GM23338 (cell line): ENCODE measurements at regions not wholly inside any gene's neighbourhood (a gene's known extent, or its start where the extent isn't known, plus 50 kb on each side); places are given as distances from the start of the nearest gene placed in this dataset.

Experiments
- ATAC-seq: fragments of 200-7000 bp; cut with Tn5 transposase; 3 replicates; pipeline ENCODE4 v1.9.1; 2020
- DNase-seq: peaks from one replicate; pipeline ENCODE4 v3.0.0-alpha.2; 2015; ENCODE audit warnings: low spot score
- H2AFZ ChIP-seq: fragments of 200-600 bp; sonication (generic); 2 replicates; pipeline ENCODE4 v1.8.0; 2016; ENCODE audit warnings: antibody characterized with exemption, mild to moderate bottlenecking, moderate library complexity
- H3F3A ChIP-seq: fragments of 200-600 bp; sonication (generic); replicated peaks from 2 replicates; pipeline ENCODE4 v1.8.0; 2017; ENCODE audit warnings: antibody characterized with exemption, mixed run types, low read depth
- H3K27ac ChIP-seq: fragments of 200-600 bp; sonication (generic); 2 replicates; pipeline ENCODE4 v1.6.1; 2016; ENCODE audit warnings: low read depth
- H3K27me3 ChIP-seq: fragments of 200-600 bp; sonication (generic); 2 replicates; pipeline ENCODE4 v1.8.0; 2016; ENCODE audit warnings: mild to moderate bottlenecking, mixed run types, moderate library complexity; ENCODE audit not compliant: insufficient read depth
- H3K36me3 ChIP-seq: fragments of 200-600 bp; sonication (generic); 2 replicates; pipeline ENCODE4 v1.8.0; 2016; ENCODE audit warnings: mild to moderate bottlenecking; ENCODE audit not compliant: insufficient read depth
- H3K4me1 ChIP-seq: fragments of 200-600 bp; sonication (generic); 2 replicates; pipeline ENCODE4 v1.8.0; 2016; ENCODE audit warnings: mild to moderate bottlenecking, moderate library complexity; ENCODE audit not compliant: insufficient read depth
- H3K4me2 ChIP-seq: fragments of 200-600 bp; sonication (generic); 2 replicates; pipeline ENCODE4 v1.7.1; 2017; ENCODE audit warnings: mixed run types
- H3K4me3 ChIP-seq: fragments of 200-600 bp; sonication (generic); 2 replicates; pipeline ENCODE4 v1.6.1; 2016; ENCODE audit warnings: mixed run types
- H3K79me2 ChIP-seq: fragments of 200-600 bp; sonication (generic); replicated peaks from 2 replicates; pipeline ENCODE4 v1.8.0; 2017; ENCODE audit warnings: mild to moderate bottlenecking; ENCODE audit not compliant: insufficient read depth
- H3K9me2 ChIP-seq: fragments of 200-600 bp; sonication (generic); 2 replicates; pipeline ENCODE4 v1.8.0; 2017; ENCODE audit not compliant: insufficient read depth
- H4K20me1 ChIP-seq: fragments of 200-600 bp; sonication (generic); replicated peaks from 2 replicates; pipeline ENCODE4 v1.8.0; 2017; ENCODE audit warnings: mild to moderate bottlenecking; ENCODE audit not compliant: insufficient read depth
- H3K27ac Mint-ChIP-seq: 2 replicates; pipeline ENCODE4 v1.8.0; 2020; ENCODE audit warnings: inconsistent platforms, mild to moderate bottlenecking, moderate library complexity, mixed read lengths
- H3K27me3 Mint-ChIP-seq: 3 replicates; pipeline ENCODE4 v1.8.0; 2022; ENCODE audit warnings: low read depth, mild to moderate bottlenecking, moderate library complexity, mixed read lengths, inconsistent platforms; ENCODE audit not compliant: insufficient read depth, poor library complexity
- H3K36me3 Mint-ChIP-seq: 3 replicates; pipeline ENCODE4 v1.8.0; 2021; ENCODE audit warnings: low read depth, mild to moderate bottlenecking, inconsistent platforms, moderate library complexity, mixed read lengths
- H3K4me1 Mint-ChIP-seq: 3 replicates; pipeline ENCODE4 v1.8.0; 2020; ENCODE audit warnings: mild to moderate bottlenecking, inconsistent platforms, mixed read lengths
- H3K4me3 Mint-ChIP-seq: 3 replicates; pipeline ENCODE4 v1.8.0; 2021; ENCODE audit warnings: moderate library complexity, mild to moderate bottlenecking, inconsistent platforms, mixed read lengths
- H3K9me3 Mint-ChIP-seq: 3 replicates; pipeline ENCODE4 v1.8.0; 2020; ENCODE audit warnings: moderate library complexity, mild to moderate bottlenecking, inconsistent platforms, mixed read lengths
- CREB1 ChIP-seq: fragments of 250-450 bp; sonication (Bioruptor Pico); IDR thresholded peaks from 2 replicates; pipeline ENCODE4 v1.5.0; 2020; ENCODE audit warnings: low read depth, mild to moderate bottlenecking, moderate library complexity
- CTCF ChIP-seq, 2 experiments: fragments of 200-600 bp in 1 of 2; sonication (generic) in 1 of 2; conservative IDR thresholded peaks; 2 replicates each; pipeline versions ENCODE4 v1.5.1 to v1.6.1; 2016 to 2017; ENCODE audit warnings: antibody characterized with exemption in 2 of 2, low read depth in 2 of 2, mild to moderate bottlenecking in 2 of 2, moderate library complexity in 1 of 2
- ETS1 ChIP-seq: IDR thresholded peaks from 2 replicates; pipeline ENCODE4 v1.6.1; 2016; ENCODE audit warnings: antibody characterized with exemption
- EZH2 ChIP-seq: fragments of 200-600 bp; sonication (generic); IDR thresholded peaks from one replicate; pipeline ENCODE4 v1.8.0; 2017; ENCODE audit warnings: antibody characterized with exemption, mild to moderate bottlenecking, low read depth; ENCODE audit not compliant: unreplicated experiment
- EZH2phosphoT487 ChIP-seq: fragments of 200-600 bp; sonication (generic); IDR thresholded peaks from one replicate; pipeline ENCODE4 v1.8.1; 2018; ENCODE audit warnings: antibody characterized with exemption; ENCODE audit not compliant: unreplicated experiment
- JUNB ChIP-seq: IDR thresholded peaks from one replicate; pipeline ENCODE4 v1.6.1; 2016; ENCODE audit warnings: antibody characterized with exemption; ENCODE audit not compliant: unreplicated experiment
- NANOG ChIP-seq: IDR thresholded peaks from 2 replicates; pipeline ENCODE4 v1.6.1; 2016; ENCODE audit warnings: antibody characterized with exemption, borderline replicate concordance
- POLR2AphosphoS5 ChIP-seq: IDR thresholded peaks from 2 replicates; pipeline ENCODE4 v1.6.1; 2016; ENCODE audit warnings: antibody characterized with exemption, low read depth
- REST ChIP-seq: IDR thresholded peaks from one replicate; pipeline ENCODE4 v1.6.1; 2018; ENCODE audit warnings: antibody characterized with exemption; ENCODE audit not compliant: unreplicated experiment
- STAT1 ChIP-seq: IDR thresholded peaks from one replicate; pipeline ENCODE4 v1.6.1; 2016; ENCODE audit warnings: antibody characterized with exemption; ENCODE audit not compliant: unreplicated experiment
- ZNF114 ChIP-seq: fragments of 250-450 bp; sonication (Bioruptor Pico); IDR thresholded peaks from 2 replicates; pipeline ENCODE4 v1.5.0; 2020; ENCODE audit warnings: mild to moderate bottlenecking, moderate library complexity
- ZNF331 ChIP-seq: fragments of 250-450 bp; sonication (Bioruptor Pico); IDR thresholded peaks from 2 replicates; pipeline ENCODE4 v1.5.0; 2020; ENCODE audit warnings: low read depth, mild to moderate bottlenecking, moderate library complexity
- ZNF462 ChIP-seq: fragments of 250-450 bp; sonication (Bioruptor Pico); IDR thresholded peaks from 2 replicates; pipeline ENCODE4 v1.5.0; 2020; ENCODE audit warnings: mild to moderate bottlenecking, moderate library complexity

GRCh38 chr10:128959746-128960145 is 507.3 kb upstream of the MGMT start:
- H3K79me2 ChIP-seq: no peaks in the 10 kb centered on the region
- H3K27ac Mint-ChIP-seq: no peak overlapping the region
- no peaks in the 10 kb centered on the region for H3K27me3 ChIP-seq
- no peaks in the 10 kb centered on the region for H3K27me3 Mint-ChIP-seq
- no peak overlapping the region for H3K4me2 ChIP-seq
- DNase-seq (no peak), ATAC-seq (no peak)
- TF ChIP-seq EZH2phosphoT487 (no peak), REST (no peak), POLR2AphosphoS5 (no peak), NANOG (no peak), CTCF (conservative IDR thresholded peaks at IDR 0.05; ENCODE audit: low read depth in 2 of 2) (no peak), ETS1 (no peak), ZNF114 (CRISPR knock-in tag) (no peak), STAT1 (no peak), CREB1 (CRISPR knock-in tag) (no peak), ZNF462 (CRISPR knock-in tag) (no peak), ZNF331 (CRISPR knock-in tag) (no peak), EZH2 (no peak), JUNB (no peak)
- no peaks in the 10 kb centered on the region for H3K36me3 Mint-ChIP-seq
- no peaks in the 10 kb centered on the region for H3F3A ChIP-seq
- H3K36me3 ChIP-seq: no peaks in the 10 kb centered on the region
- no peak overlapping the region for H3K4me3 ChIP-seq
- H4K20me1 ChIP-seq: no peaks in the 10 kb centered on the region
- no peak overlapping the region for H2AFZ ChIP-seq
- no peak overlapping the region for H3K27ac ChIP-seq
- no peaks in the 10 kb centered on the region for H3K4me1 ChIP-seq
- no peak overlapping the region for H3K4me3 Mint-ChIP-seq
- no peaks in the 10 kb centered on the region for H3K9me2 ChIP-seq
- no peaks in the 10 kb centered on the region; the same call in 2 of the 3 replicates for H3K4me1 Mint-ChIP-seq
- 0 out of 3 replicates have a peak, but pooled peaks cover under 1% of the 10 kb centered on the region for H3K9me3 Mint-ChIP-seq
